HCT116 (cell line): ENCODE measurements at regions not wholly inside any gene's neighbourhood (a gene's known extent, or its start where the extent isn't known, plus 50 kb on each side); places are given as distances from the start of the nearest gene placed in this dataset.

Experiments
- ATAC-seq: fragments of 200-7000 bp; cut with Tn5 transposase; 2 replicates; pipeline ENCODE4 v1.9.1; 2020; ENCODE audit warnings: mild to moderate bottlenecking, moderate library complexity
- BruUV-seq: library from RNA; stranded (reverse); fragments of 400-500 nt; replicated peaks from 2 replicates; lab custom pipeline; 2021; lab: Mats Ljungman, UMichigan
- CTCF ChIA-PET: fragments of 300-600 bp; sonication (Branson Sonifier 250); formaldehyde crosslinking; loops from one replicate; lab custom pipeline; 2021; ENCODE audit warnings: antibody characterized with exemption; lab: Charles Lee
- POLR2A ChIA-PET: fragments of 300-600, 350-600 bp; sonication (Branson Sonifier 250); formaldehyde crosslinking; loops from one replicate; lab custom pipeline; 2021; ENCODE audit warnings: antibody characterized with exemption; lab: Charles Lee
- RAD21 ChIA-PET, 2 experiments: fragments of 300-600 bp; sonication (Branson Sonifier 250); formaldehyde crosslinking; loops; one replicate each; lab custom pipeline; 2023; ENCODE audit warnings: low total read pairs in 2 of 2; ENCODE audit not compliant: uncharacterized antibody in 2 of 2, unreplicated experiment in 2 of 2, low non-redundant PET in 1 of 2; lab: Charles Lee
- DNase-seq: peaks from one replicate; pipeline ENCODE4 v3.0.0-alpha.2; 2010; ENCODE audit warnings: low read depth, low spot score
- H2AFZ ChIP-seq: fragments of 200-600 bp; shearing (Covaris generic), sonication (generic); 2 replicates; pipeline ENCODE4 v1.6.1; 2017; ENCODE audit warnings: low read depth, mixed run types, mixed read lengths, antibody characterized with exemption, low read length; ENCODE audit not compliant: poor library complexity, severe bottlenecking
- H3K27ac ChIP-seq: 2 replicates; pipeline ENCODE4 v1.5.1; 2012; ENCODE audit warnings: low read depth, low read length
- H3K27me3 ChIP-seq: fragments of 200-600 bp; sonication (generic); 2 replicates; pipeline ENCODE4 v1.6.1; 2016; ENCODE audit warnings: mixed run types, low read length, mixed read lengths; ENCODE audit not compliant: insufficient read depth
- H3K36me3 ChIP-seq, 2 experiments: fragments of 200-500 bp in 1 of 2; fragments of 200-600 bp in 1 of 2; sonication (Bioruptor generic) in 1 of 2; sonication (generic) in 1 of 2; 2 replicates each; pipeline versions ENCODE4 v1.5.1 to v1.6.1; 2014 to 2016; ENCODE audit warnings: low read length in 2 of 2, inconsistent platforms in 1 of 2, mixed read lengths in 1 of 2, mixed run types in 1 of 2; ENCODE audit not compliant: insufficient read depth in 2 of 2, control insufficient read depth in 1 of 2
- H3K4me1 ChIP-seq, 2 experiments: fragments of 200-600 bp in 1 of 2; sonication (generic) in 1 of 2; 2 replicates each; pipeline versions ENCODE4 v1.5.1 to v1.6.1; 2012 to 2017; ENCODE audit warnings: low read length in 2 of 2, inconsistent platforms in 1 of 2, mild to moderate bottlenecking in 1 of 2, mixed read lengths in 1 of 2, mixed run types in 1 of 2, moderate library complexity in 1 of 2; ENCODE audit not compliant: insufficient read depth in 2 of 2, control insufficient read depth in 1 of 2
- H3K4me2 ChIP-seq: fragments of 200-600 bp; sonication (generic); 2 replicates; pipeline ENCODE4 v1.6.1; 2017; ENCODE audit warnings: mixed run types, low read length, mixed read lengths
- H3K4me3 ChIP-seq, 2 experiments: fragments of 200-600 bp in 1 of 2; sonication (generic) in 1 of 2; replicated peaks in 1 of 2; 2 replicates each; pipeline ENCODE4 v1.5.1; 2011 to 2016; ENCODE audit warnings: low read length in 2 of 2, control low read depth in 1 of 2, low read depth in 1 of 2, mild to moderate bottlenecking in 1 of 2, mixed read lengths in 1 of 2, mixed run types in 1 of 2
- H3K79me2 ChIP-seq: fragments of 200-600 bp; sonication (generic); 2 replicates; pipeline ENCODE4 v1.6.1; 2017; ENCODE audit warnings: mild to moderate bottlenecking, mixed run types, low read length, moderate library complexity, mixed read lengths; ENCODE audit not compliant: insufficient read depth
- H3K9ac ChIP-seq: fragments of 200-600 bp; sonication (generic); 2 replicates; pipeline ENCODE4 v1.6.1; 2016; ENCODE audit warnings: low read length, mixed read lengths
- H3K9me2 ChIP-seq: fragments of 200-600 bp; sonication (generic), shearing (Covaris generic); 2 replicates; pipeline ENCODE4 v1.6.1; 2017; ENCODE audit warnings: mixed run types, mild to moderate bottlenecking, moderate library complexity; ENCODE audit not compliant: insufficient read depth
- H3K9me3 ChIP-seq, 2 experiments: fragments of 200-500 bp in 1 of 2; fragments of 200-600 bp in 1 of 2; sonication (Bioruptor generic) in 1 of 2; sonication (generic) in 1 of 2; 2 replicates each; pipeline ENCODE4 v1.6.1; 2014 to 2017; ENCODE audit warnings: low read length in 2 of 2, mixed read lengths in 2 of 2, inconsistent platforms in 1 of 2, low read depth in 1 of 2, mild to moderate bottlenecking in 1 of 2, mixed run types in 1 of 2, moderate library complexity in 1 of 2; ENCODE audit not compliant: control insufficient read depth in 1 of 2, insufficient read depth in 1 of 2
- H4K20me1 ChIP-seq: fragments of 200-600 bp; sonication (generic), shearing (Covaris generic); 2 replicates; pipeline ENCODE4 v1.6.1; 2017; ENCODE audit warnings: mixed run types, mild to moderate bottlenecking, moderate library complexity; ENCODE audit not compliant: insufficient read depth
- ELF1 ChIP-seq: IDR thresholded peaks from 2 replicates; pipeline ENCODE4 v1.6.1; 2012; ENCODE audit warnings: low read depth, borderline replicate concordance
- EZH2 ChIP-seq: fragments of 200-600 bp; sonication (generic); IDR thresholded peaks from 2 replicates; pipeline ENCODE4 v1.6.1; 2017; ENCODE audit warnings: antibody characterized with exemption, mixed run types
- EZH2phosphoT487 ChIP-seq: fragments of 200-600 bp; IDR thresholded peaks from 2 replicates; pipeline ENCODE4 v1.6.1; 2018; ENCODE audit warnings: antibody characterized with exemption, borderline replicate concordance
- FOSL1 ChIP-seq: IDR thresholded peaks from 2 replicates; pipeline ENCODE4 v1.6.1; 2012; ENCODE audit warnings: low read depth
- JUND ChIP-seq: IDR thresholded peaks from 2 replicates; pipeline ENCODE4 v1.6.1; 2012
- POLR2A ChIP-seq: IDR thresholded peaks from 2 replicates; pipeline ENCODE4 v1.7.0; 2011; ENCODE audit warnings: borderline replicate concordance; ENCODE audit not compliant: insufficient read depth, insufficient read length; ENCODE audit errors: extremely low read depth
- POLR2AphosphoS5 ChIP-seq: IDR thresholded peaks from 2 replicates; pipeline ENCODE4 v1.6.1; 2011; ENCODE audit warnings: mild to moderate bottlenecking, low read depth, low read length, moderate library complexity
- SIN3A ChIP-seq: IDR thresholded peaks from 2 replicates; pipeline ENCODE4 v1.6.1; 2012; ENCODE audit warnings: low read depth
- SRF ChIP-seq: IDR thresholded peaks from 2 replicates; pipeline ENCODE4 v1.6.1; 2012; ENCODE audit warnings: low read depth
- YY1 ChIP-seq: IDR thresholded peaks from 2 replicates; pipeline ENCODE4 v1.6.1; 2011; ENCODE audit warnings: low read length, low read depth, moderate library complexity, mild to moderate bottlenecking; ENCODE audit not compliant: insufficient replicate concordance; ENCODE audit errors: extremely low read depth
- ZFX ChIP-seq: fragments of 450-650 bp; IDR thresholded peaks from 2 replicates; pipeline ENCODE4 v1.6.1; 2017
- intact Hi-C: fragments of 100-400 bp; cut with micrococcal nuclease; formaldehyde crosslinking; loops from 2 replicates; pipeline ENCODE4 v1.10.0; 2022
- TF ChIP-seq, protein P1 (sequence below): IDR thresholded peaks from 2 replicates; pipeline ENCODE4 v1.6.1; 2012; ENCODE audit warnings: low read depth
- TF ChIP-seq, protein P2 (sequence below): IDR thresholded peaks from 2 replicates; pipeline ENCODE4 v1.6.1; 2012
- TF ChIP-seq, protein P3 (sequence below): IDR thresholded peaks from 2 replicates; pipeline ENCODE4 v1.6.1; 2012

DNA sequence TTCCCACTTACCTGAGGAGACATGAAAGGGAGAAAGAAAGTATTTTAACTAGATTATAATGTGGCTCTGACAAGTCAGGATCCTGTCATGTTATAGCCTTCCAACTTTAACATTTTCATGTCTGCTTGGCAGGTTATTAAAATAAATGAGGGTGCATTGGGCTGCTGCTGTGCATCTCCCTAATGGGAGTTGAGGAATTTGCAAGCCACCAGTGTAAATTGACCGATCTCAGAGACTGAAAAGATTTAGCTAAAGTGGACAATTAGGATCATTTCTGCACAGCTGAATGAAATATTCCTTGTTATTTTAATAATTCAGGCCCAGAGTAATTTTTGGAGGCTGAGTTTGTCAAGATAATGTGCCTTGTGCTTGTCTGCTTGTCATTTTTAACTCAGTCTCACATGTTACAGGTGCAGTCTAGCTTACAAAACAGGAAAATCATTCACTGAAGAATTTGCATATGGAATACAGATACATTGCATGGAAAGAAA is 366.3 kb upstream of the ADAMTS16 start:
- no peak for ATAC-seq
- no peaks in the 10 kb centered on the region for H3K79me2 ChIP-seq
- H3K4me3 ChIP-seq = no peak overlapping the region
- no peak overlapping the region for H2AFZ ChIP-seq
- ChIA-PET POLR2A (no interaction called here), RAD21 (no interaction called here), CTCF (no interaction called here)
- BruUV-seq = no TSS peak
- no peaks in the 10 kb centered on the region for H3K9me2 ChIP-seq
- H3K27me3 ChIP-seq = no peaks in the 10 kb centered on the region
- H4K20me1 ChIP-seq = no peaks in the 10 kb centered on the region
- TF ChIP-seq SRF (no peak), ZFX (no peak), POLR2AphosphoS5 (no peak), ELF1 (no peak), FOSL1 (no peak), EZH2phosphoT487 (no peak), POLR2A (no peak), YY1 (no peak), SIN3A (no peak), EZH2 (no peak), JUND (no peak)
- TF ChIP-seq, protein P1, sequence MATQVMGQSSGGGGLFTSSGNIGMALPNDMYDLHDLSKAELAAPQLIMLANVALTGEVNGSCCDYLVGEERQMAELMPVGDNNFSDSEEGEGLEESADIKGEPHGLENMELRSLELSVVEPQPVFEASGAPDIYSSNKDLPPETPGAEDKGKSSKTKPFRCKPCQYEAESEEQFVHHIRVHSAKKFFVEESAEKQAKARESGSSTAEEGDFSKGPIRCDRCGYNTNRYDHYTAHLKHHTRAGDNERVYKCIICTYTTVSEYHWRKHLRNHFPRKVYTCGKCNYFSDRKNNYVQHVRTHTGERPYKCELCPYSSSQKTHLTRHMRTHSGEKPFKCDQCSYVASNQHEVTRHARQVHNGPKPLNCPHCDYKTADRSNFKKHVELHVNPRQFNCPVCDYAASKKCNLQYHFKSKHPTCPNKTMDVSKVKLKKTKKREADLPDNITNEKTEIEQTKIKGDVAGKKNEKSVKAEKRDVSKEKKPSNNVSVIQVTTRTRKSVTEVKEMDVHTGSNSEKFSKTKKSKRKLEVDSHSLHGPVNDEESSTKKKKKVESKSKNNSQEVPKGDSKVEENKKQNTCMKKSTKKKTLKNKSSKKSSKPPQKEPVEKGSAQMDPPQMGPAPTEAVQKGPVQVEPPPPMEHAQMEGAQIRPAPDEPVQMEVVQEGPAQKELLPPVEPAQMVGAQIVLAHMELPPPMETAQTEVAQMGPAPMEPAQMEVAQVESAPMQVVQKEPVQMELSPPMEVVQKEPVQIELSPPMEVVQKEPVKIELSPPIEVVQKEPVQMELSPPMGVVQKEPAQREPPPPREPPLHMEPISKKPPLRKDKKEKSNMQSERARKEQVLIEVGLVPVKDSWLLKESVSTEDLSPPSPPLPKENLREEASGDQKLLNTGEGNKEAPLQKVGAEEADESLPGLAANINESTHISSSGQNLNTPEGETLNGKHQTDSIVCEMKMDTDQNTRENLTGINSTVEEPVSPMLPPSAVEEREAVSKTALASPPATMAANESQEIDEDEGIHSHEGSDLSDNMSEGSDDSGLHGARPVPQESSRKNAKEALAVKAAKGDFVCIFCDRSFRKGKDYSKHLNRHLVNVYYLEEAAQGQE = no peak
- TF ChIP-seq, protein P2, sequence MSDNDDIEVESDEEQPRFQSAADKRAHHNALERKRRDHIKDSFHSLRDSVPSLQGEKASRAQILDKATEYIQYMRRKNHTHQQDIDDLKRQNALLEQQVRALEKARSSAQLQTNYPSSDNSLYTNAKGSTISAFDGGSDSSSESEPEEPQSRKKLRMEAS = no peak
- TF ChIP-seq, protein P3, sequence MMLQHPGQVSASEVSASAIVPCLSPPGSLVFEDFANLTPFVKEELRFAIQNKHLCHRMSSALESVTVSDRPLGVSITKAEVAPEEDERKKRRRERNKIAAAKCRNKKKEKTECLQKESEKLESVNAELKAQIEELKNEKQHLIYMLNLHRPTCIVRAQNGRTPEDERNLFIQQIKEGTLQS = no peak
- no peak for DNase-seq
- peaks cover 10 to 16% of the 10 kb centered on the region in 2 experiments; a peak in 2 of 4 replicates for H3K9me3 ChIP-seq
- no peak overlapping the region for H3K9ac ChIP-seq
- intact Hi-C loops = no loop called here
- H3K27ac ChIP-seq = no peak overlapping the region
- no peaks in the 10 kb centered on the region for H3K4me1 ChIP-seq
- no peaks in the 10 kb centered on the region for H3K36me3 ChIP-seq
- no peak overlapping the region for H3K4me2 ChIP-seq
